Endothelial cell of umbilical vein (primary cell): ENCODE measurements at regions not wholly inside any gene's neighbourhood (a gene's known extent, or its start where the extent isn't known, plus 50 kb on each side); places are given as distances from the start of the nearest gene placed in this dataset.

Experiments
- BruUV-seq: library from RNA; stranded (reverse); fragments of 400-500 nt; replicated peaks from 2 replicates; lab custom pipeline; 2021; lab: Mats Ljungman, UMichigan
- CTCF ChIA-PET: fragments of 300-600, 350-600 bp; sonication (Branson Sonifier 250); formaldehyde crosslinking; loops from one replicate; lab custom pipeline; 2021; ENCODE audit warnings: antibody characterized with exemption, inconsistent platforms; lab: Charles Lee
- POLR2A ChIA-PET: fragments of 300-600, 350-600 bp; sonication (Branson Sonifier 250); formaldehyde crosslinking; loops from one replicate; lab custom pipeline; 2021; ENCODE audit warnings: antibody characterized with exemption, inconsistent platforms; lab: Charles Lee
- DNase-seq: peaks from one replicate; pipeline ENCODE4 v3.0.0-alpha.2; 2011; ENCODE audit warnings: low read depth, low spot score
- FAIRE-seq: peaks from 2 replicates; lab custom pipeline; 2011; peaks lifted over from hg19 to GRCh38; lab: Jason Lieb, UNC
- H2AFZ ChIP-seq: 2 replicates; pipeline ENCODE4 v1.6.0; 2012; ENCODE audit warnings: low read depth, low read length, control low read depth, inconsistent platforms
- H3K27ac ChIP-seq: 2 replicates; pipeline ENCODE4 v1.5.1; 2011; ENCODE audit warnings: low read depth, mild to moderate bottlenecking, control low read depth, low read length, moderate library complexity; ENCODE audit not compliant: insufficient read depth
- H3K27me3 ChIP-seq, 2 experiments: 2 replicates each; pipeline versions ENCODE4 v1.6.0 to v1.6.1; 2011; ENCODE audit warnings: low read length in 2 of 2, mixed read lengths in 1 of 2; ENCODE audit not compliant: control insufficient read depth in 2 of 2, insufficient read depth in 2 of 2
- H3K36me3 ChIP-seq, 2 experiments: 2 replicates in 1 of 2; 3 replicates in 1 of 2; pipeline ENCODE4 v1.5.1; 2011; ENCODE audit warnings: low read length in 2 of 2, mild to moderate bottlenecking in 1 of 2, moderate library complexity in 1 of 2; ENCODE audit not compliant: control insufficient read depth in 2 of 2, insufficient read depth in 2 of 2; ENCODE audit errors: extremely low read depth in 1 of 2
- H3K4me1 ChIP-seq: 3 replicates; pipeline ENCODE4 v1.5.1; 2011; ENCODE audit warnings: mild to moderate bottlenecking, low read length; ENCODE audit not compliant: control insufficient read depth, insufficient read depth; ENCODE audit errors: extremely low read depth
- H3K4me2 ChIP-seq: 2 replicates; pipeline ENCODE4 v1.6.1; 2011; ENCODE audit warnings: low read length, control low read depth, mixed read lengths; ENCODE audit not compliant: insufficient read depth
- H3K4me3 ChIP-seq, 3 experiments: fragments of 200-600 bp in 1 of 3; sonication (generic), shearing (Covaris generic) in 1 of 3; replicated peaks in 1 of 3; 2 replicates each; pipeline ENCODE4 v1.5.1; 2011 to 2016; ENCODE audit warnings: control low read depth in 3 of 3, low read length in 3 of 3, mild to moderate bottlenecking in 2 of 3, inconsistent platforms in 1 of 3, low read depth in 1 of 3, moderate library complexity in 1 of 3; ENCODE audit not compliant: insufficient read depth in 1 of 3
- H3K79me2 ChIP-seq: 2 replicates; pipeline ENCODE4 v1.6.0; 2012; ENCODE audit warnings: low read length, inconsistent platforms; ENCODE audit not compliant: control insufficient read depth, insufficient read depth
- H3K9ac ChIP-seq: replicated peaks from 2 replicates; pipeline ENCODE3; 2011; ENCODE audit warnings: low read length, control low read depth; ENCODE audit not compliant: insufficient read depth; ENCODE audit errors: extremely low read depth
- H3K9me1 ChIP-seq: replicated peaks from 3 replicates; pipeline ENCODE4 v1.6.0; 2011; ENCODE audit warnings: mild to moderate bottlenecking, low read length; ENCODE audit not compliant: control insufficient read depth, insufficient read depth; ENCODE audit errors: extremely low read depth
- H3K9me3 ChIP-seq: replicated peaks from 2 replicates; pipeline ENCODE4 v1.5.1; 2012; ENCODE audit warnings: low read length, inconsistent platforms; ENCODE audit not compliant: control insufficient read depth, insufficient read depth
- H4K20me1 ChIP-seq: replicated peaks from 2 replicates; pipeline ENCODE3; 2011; ENCODE audit warnings: mild to moderate bottlenecking, low read length; ENCODE audit not compliant: control insufficient read depth, insufficient read depth; ENCODE audit errors: extremely low read depth
- EZH2 ChIP-seq: IDR thresholded peaks from 2 replicates; pipeline ENCODE4 v1.6.1; 2012; ENCODE audit warnings: borderline replicate concordance, low read depth, mild to moderate bottlenecking, moderate library complexity, low read length, inconsistent platforms; ENCODE audit not compliant: severe bottlenecking
- FOS ChIP-seq: IDR thresholded peaks from 2 replicates; pipeline ENCODE4 v1.6.1; 2011; ENCODE audit warnings: mild to moderate bottlenecking, low read length, moderate library complexity, borderline replicate concordance; ENCODE audit not compliant: insufficient read depth
- GATA2 ChIP-seq: IDR thresholded peaks from 2 replicates; pipeline ENCODE4 v1.7.0; 2011; ENCODE audit warnings: low read depth, mild to moderate bottlenecking, moderate library complexity, mixed read lengths, low read length; ENCODE audit not compliant: insufficient read length, insufficient read depth
- JUN ChIP-seq: IDR thresholded peaks from 2 replicates; pipeline ENCODE4 v1.6.1; 2011; ENCODE audit warnings: borderline replicate concordance, low read depth; ENCODE audit not compliant: insufficient read length, insufficient read depth
- MYC ChIP-seq: IDR thresholded peaks from one replicate; pipeline ENCODE4 v1.6.1; 2011; ENCODE audit warnings: mild to moderate bottlenecking, low read depth, low read length
- POLR2A ChIP-seq: IDR thresholded peaks from 2 replicates; pipeline ENCODE4 v1.6.1; 2012; ENCODE audit warnings: low read depth, mild to moderate bottlenecking, control low read depth, low read length
- POLR2AphosphoS5 ChIP-seq: IDR thresholded peaks from 2 replicates; pipeline ENCODE4 v1.6.1; 2012; ENCODE audit warnings: low read depth, mild to moderate bottlenecking, control low read depth, low read length, moderate library complexity; ENCODE audit not compliant: insufficient read depth
- dilution Hi-C: fragments of 300-500 bp; cut with MboI; formaldehyde crosslinking; loops from one replicate; pipeline ENCODE4 v1.15.0; 2019; ENCODE audit warnings: low sequenced_read_pairs; ENCODE audit not compliant: extremely low pct_ligation_motif_present
- intact Hi-C: fragments of 100-400 bp; cut with micrococcal nuclease; formaldehyde crosslinking; loops from one replicate; pipeline ENCODE4 v1.10.0; 2022
- TF ChIP-seq, protein P1 (sequence below), 2 donors: IDR thresholded peaks; 1 replicate in 1 of 2; 2 replicates in 1 of 2; pipeline ENCODE4 v1.5.1; 2011; ENCODE audit warnings: low read length in 2 of 2, mild to moderate bottlenecking in 2 of 2, moderate library complexity in 2 of 2, control low read depth in 1 of 2, inconsistent platforms in 1 of 2, low read depth in 1 of 2; ENCODE audit not compliant: insufficient read depth in 1 of 2; ENCODE audit errors: extremely low read depth in 1 of 2
- TF ChIP-seq, protein P2 (sequence below): IDR thresholded peaks from 2 replicates; pipeline ENCODE4 v1.6.1; 2011; ENCODE audit not compliant: insufficient read depth, insufficient read length

DNA sequence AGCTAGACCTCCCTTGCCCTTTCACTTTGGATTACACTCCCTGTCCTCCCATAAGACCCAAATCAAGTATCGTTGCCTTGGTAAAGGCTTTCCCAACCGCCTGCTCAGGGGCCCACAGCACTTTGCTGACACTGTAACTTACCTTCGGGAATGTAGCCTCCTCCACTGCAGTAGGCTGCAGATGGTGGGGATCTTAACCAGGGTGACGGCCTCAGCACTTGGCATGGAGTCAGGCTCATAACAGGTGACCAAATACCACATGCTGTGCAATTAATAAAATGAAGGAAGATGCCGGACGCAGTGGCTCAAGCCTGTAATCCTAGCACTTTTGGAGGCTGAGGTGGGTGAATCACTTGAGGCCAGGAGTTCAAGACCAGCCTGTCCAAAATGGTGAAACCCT lies 88.7 kb upstream of the IRF2BP2 start:
- intact Hi-C loops, result no loop called here
- no peak overlapping the region for H3K27ac ChIP-seq

More for the DNA sequence above, 88.7 kb upstream of the IRF2BP2 start:
- FAIRE-seq, result no peak
- H4K20me1 ChIP-seq, result no peaks in the 10 kb centered on the region
- no peaks in the 10 kb centered on the region for H3K9me1 ChIP-seq
- peaks cover 9% of the 10 kb centered on the region for H3K4me1 ChIP-seq
- H2AFZ ChIP-seq, result no peak overlapping the region
- dilution Hi-C loops, result no loop called here
- H3K4me3 ChIP-seq, result no peak overlapping the region
- H3K4me2 ChIP-seq, result no peak overlapping the region
- H3K36me3 ChIP-seq, result no peaks in the 10 kb centered on the region
- BruUV-seq, result no TSS peak
- TF ChIP-seq JUN, result no peak
- no peak for TF ChIP-seq EZH2
- no peak for TF ChIP-seq POLR2A
- no peak for TF ChIP-seq FOS
- TF ChIP-seq MYC, result no peak
- no peak for TF ChIP-seq POLR2AphosphoS5
- TF ChIP-seq, protein P1, sequence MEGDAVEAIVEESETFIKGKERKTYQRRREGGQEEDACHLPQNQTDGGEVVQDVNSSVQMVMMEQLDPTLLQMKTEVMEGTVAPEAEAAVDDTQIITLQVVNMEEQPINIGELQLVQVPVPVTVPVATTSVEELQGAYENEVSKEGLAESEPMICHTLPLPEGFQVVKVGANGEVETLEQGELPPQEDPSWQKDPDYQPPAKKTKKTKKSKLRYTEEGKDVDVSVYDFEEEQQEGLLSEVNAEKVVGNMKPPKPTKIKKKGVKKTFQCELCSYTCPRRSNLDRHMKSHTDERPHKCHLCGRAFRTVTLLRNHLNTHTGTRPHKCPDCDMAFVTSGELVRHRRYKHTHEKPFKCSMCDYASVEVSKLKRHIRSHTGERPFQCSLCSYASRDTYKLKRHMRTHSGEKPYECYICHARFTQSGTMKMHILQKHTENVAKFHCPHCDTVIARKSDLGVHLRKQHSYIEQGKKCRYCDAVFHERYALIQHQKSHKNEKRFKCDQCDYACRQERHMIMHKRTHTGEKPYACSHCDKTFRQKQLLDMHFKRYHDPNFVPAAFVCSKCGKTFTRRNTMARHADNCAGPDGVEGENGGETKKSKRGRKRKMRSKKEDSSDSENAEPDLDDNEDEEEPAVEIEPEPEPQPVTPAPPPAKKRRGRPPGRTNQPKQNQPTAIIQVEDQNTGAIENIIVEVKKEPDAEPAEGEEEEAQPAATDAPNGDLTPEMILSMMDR (IDR thresholded peaks at IDR 0.05; ENCODE audit: extremely low read depth in 1 of 2, insufficient read depth in 1 of 2, low read depth in 1 of 2, low read length in 2 of 2), result no peak
- TF ChIP-seq, protein P2, sequence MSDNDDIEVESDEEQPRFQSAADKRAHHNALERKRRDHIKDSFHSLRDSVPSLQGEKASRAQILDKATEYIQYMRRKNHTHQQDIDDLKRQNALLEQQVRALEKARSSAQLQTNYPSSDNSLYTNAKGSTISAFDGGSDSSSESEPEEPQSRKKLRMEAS, result no peak
- no peak for TF ChIP-seq GATA2
- no peak overlapping the region for H3K9ac ChIP-seq
- ChIA-PET CTCF (no interaction called here), POLR2A (no interaction called here)
- no peak for DNase-seq
- H3K27me3 ChIP-seq, result no peaks in the 10 kb centered on the region
- no peaks in the 10 kb centered on the region for H3K9me3 ChIP-seq
- no peaks in the 10 kb centered on the region for H3K79me2 ChIP-seq
